Fibroblast of gingiva (primary cell): ENCODE measurements at regions not wholly inside any gene's neighbourhood (a gene's known extent, or its start where the extent isn't known, plus 50 kb on each side); places are given as distances from the start of the nearest gene placed in this dataset.

Experiments
- DNase-seq: peaks from one replicate; pipeline ENCODE4 v3.0.0-alpha.2; 2011; ENCODE audit warnings: low read depth

- DNase-seq, result no peak
These were observed 203.9 kb upstream of the BLID start for GRCh38 chr11:122319691-122320620.

GRCh38 chr11:122319085-122319484 is 203.1 kb upstream of the BLID start:
- DNase-seq, result no peak

- DNase-seq, result no peak
These were observed 201.3 kb upstream of the BLID start for GRCh38 chr11:122317305-122317704.

GRCh38 chr11:122313581-122313980 is 197.6 kb upstream of the BLID start:
- DNase-seq, result no peak

GRCh38 chr11:122311216-122311755 is 195.3 kb upstream of the BLID start:
- DNase-seq, result no peak

DNA sequence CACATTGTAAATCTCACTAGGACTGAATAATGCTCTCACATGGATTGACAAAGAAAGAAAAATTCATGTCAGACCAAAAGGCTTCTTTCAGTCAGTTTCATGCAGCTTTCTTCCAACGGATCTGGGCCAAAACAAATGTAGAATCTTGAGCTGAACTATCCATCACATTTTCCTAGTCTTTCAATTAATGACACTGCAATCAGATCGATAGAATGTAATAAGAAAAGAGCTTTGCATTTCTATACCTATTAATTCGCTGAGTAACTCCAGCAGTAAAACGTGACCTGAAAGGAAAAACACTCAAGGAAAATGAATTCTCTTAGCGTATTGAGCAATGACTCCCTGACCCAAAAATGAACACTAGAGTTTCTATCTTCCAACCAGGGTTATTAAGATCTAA is 194.8 kb upstream of the BLID start:
- no peak for DNase-seq

GRCh38 chr11:122309262-122309925 is 193.4 kb upstream of the BLID start:
- no peak for DNase-seq

GRCh38 chr11:122308226-122308625 is 192.2 kb upstream of the BLID start:
- DNase-seq, result no peak

DNA sequence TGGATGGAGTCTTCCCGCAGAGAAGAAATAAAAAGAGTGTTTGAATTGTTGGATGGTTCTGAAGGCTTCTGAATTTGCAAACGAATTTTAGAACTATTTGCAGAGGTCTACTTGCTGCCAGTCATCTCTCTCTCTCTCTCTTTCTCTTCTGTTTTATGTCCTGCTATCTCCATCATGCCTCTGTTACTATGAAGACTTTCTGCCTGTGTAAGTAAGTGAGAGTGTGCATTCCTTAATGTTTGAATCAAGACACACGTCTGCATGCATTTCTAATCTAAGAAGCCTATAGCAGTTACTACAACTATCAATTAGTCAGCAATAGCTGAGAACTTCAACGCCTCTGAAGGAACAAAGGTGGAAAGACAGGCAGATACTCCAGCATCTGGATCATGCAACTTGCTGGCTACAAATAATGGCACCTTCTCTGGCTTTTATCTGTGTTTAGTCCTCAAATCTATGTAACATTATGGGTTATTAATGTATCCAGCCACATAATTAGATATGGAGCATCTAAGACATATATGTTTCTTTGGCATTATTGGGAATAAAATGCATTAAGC is 191.5 kb upstream of the BLID start:
- no peak for DNase-seq

- DNase-seq, result peak; percentile 37
These were observed 190.9 kb upstream of the BLID start for GRCh38 chr11:122306831-122307391.

GRCh38 chr11:122305426-122306320 is 189.7 kb upstream of the BLID start:
- peak; percentile 36 for DNase-seq

DNA sequence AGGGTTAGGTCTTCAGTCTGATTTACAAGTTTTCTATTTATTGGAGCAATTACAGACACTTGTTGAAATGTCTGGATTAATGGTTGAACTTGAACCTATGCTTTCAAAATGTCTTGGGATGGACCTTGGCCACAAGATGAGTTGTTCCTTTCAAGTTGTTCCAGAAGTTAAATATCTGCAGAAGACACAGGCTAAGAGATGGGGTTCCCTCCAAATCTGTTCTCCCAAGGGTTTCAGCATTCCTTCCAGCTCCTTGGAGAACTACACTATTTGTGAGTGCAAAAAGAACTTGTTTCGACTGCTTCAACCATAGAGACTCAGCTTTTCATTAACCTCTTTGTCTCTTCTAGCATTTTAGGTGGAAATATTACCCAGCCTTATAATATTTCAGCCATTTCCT is 189.0 kb upstream of the BLID start:
- peak; percentile 3 for DNase-seq

DNA sequence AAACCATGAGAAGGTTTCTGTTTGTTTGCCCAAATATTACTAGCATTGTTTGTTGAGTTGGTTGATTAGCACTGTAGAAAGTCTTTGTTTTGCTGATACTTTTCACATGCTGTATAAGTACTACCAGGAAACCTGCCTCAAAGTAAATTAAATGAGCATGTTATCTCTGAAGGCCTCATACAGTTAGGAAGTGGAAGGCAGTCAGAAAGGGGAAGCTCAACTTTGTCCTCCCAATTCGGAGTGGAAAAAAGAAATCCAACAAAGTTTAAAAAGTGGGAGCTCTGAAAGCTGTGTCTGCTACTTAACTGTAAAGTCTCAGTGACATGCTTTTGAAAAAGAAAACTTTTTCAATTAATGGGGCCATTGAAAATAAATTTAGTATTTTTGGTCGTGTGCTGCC is 188.3 kb upstream of the BLID start:
- no peak for DNase-seq

- no peak for DNase-seq
These were observed 178.0 kb upstream of the BLID start for GRCh38 chr11:122294041-122294440.

- no peak for DNase-seq
These were observed 177.4 kb upstream of the BLID start for GRCh38 chr11:122293296-122294023.

DNA sequence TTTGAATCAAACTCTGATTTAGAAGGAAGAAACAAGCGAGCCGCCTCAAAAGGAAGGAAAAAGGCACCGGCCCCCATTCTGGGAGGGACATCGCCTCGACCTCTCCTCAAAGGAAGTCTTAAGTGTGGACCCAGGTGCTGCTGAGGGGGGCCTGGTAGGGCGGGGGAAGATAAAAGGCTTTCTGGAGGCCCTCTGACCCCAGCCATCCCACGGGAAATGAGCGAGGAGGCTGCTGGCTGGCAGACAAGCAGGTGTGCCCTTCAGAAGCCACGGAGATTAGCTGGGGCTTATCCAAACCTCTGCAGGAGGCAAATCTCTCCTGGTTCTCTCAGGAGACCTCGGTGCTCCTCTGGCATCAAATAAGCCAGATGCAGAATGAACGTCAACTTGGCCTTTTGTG is 171.4 kb upstream of the BLID start:
- DNase-seq, result no peak

DNA sequence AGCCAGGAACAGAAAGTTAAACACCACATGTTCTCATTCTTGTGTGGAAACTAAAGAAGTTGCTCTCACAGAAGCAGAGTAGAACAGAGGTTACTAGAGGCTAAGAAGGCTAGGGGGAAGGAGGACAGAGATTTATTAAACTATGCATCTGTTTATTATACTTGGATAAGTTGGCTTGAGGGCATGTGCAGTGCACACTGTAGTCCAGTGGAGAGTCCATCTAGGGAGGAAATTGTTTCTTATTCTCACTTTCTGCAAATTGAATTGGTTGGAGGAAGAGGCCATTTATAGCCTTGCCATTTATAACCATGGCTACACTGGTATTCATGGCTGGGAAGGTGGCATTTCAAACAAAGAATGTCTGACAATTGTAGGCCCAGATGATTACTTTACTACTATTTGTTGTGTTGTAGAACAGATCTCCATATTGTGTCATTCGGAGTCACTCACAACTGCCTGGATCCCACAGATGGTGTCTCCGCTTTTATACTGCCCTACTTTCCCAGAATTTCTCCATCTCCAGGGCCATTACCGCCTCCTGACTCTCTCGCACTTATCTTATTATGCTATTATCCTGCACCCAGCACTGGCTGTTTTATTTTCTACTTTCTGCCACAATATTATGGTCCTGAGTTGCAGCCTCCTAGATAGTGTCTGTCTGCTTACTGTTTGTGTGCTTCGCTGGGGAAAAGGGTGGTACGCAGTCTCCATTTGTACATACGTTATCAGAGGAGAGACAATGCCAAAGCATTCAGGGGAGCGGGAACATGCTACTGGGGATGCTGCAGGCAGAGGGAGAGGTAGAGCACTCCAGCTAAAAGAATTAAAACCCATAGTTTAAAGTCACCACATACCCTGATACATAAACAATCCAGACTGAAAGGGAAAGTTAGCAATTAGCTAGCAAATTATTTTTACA is 169.3 kb upstream of the BLID start:
- no peak for DNase-seq

- DNase-seq, result no peak
These were observed 164.9 kb upstream of the BLID start for GRCh38 chr11:122280870-122281269.

- DNase-seq, result no peak
These were observed 163.2 kb upstream of the BLID start for GRCh38 chr11:122279194-122279593.

DNA sequence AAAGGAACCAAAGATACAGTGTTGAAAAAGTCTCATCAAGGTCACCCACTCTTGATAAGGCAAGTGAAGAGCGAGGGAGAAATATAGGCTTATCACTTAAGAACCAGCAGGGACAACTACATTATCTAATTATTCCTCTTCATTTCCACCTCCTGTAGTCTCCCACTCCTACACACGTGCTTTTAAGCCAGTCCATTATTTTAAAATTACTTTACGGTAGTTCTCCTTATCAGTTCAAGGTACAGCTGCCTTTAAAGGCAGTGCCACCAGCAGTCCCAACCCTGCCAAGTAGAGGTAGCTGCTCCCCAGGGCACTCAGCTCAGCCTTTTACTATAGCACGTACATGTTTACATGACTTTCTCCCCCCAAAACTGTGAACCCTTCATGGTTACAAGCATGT is 161.5 kb upstream of the BLID start:
- no peak for DNase-seq
